Fibroblast of pulmonary artery (primary cell): ENCODE measurements at regions not wholly inside any gene's neighbourhood (a gene's known extent, or its start where the extent isn't known, plus 50 kb on each side); places are given as distances from the start of the nearest gene placed in this dataset.
A peak's percentile ranks its signal among the peaks of the same experiment; 100 is the strongest.

Experiments used
- DNase-seq: peaks from one replicate; pipeline ENCODE4 v3.0.0-alpha.2; 2010; ENCODE audit warnings: low read depth
- H3K4me3 ChIP-seq: replicated peaks from 2 replicates; pipeline ENCODE4 v1.5.1; 2011; ENCODE audit warnings: low read depth, mild to moderate bottlenecking, control low read depth, low read length, moderate library complexity
- CTCF ChIP-seq: IDR thresholded peaks from 2 replicates; pipeline ENCODE4 v1.5.1; 2011; ENCODE audit warnings: mild to moderate bottlenecking, control low read depth, low read length, inconsistent platforms; ENCODE audit errors: missing control alignments

GRCh38 chr13:76398425-76398824, 487.8 kb downstream of the KCTD12 start:
- peak; percentile 3 for DNase-seq
- TF ChIP-seq CTCF, result no peak

GRCh38 chr13:76397413-76397812, 488.8 kb downstream of the KCTD12 start:
- DNase-seq, result no peak
- no peak overlapping the region for H3K4me3 ChIP-seq

More at GRCh38 chr13:76398425-76398824, 487.8 kb downstream of the KCTD12 start:
- H3K4me3 ChIP-seq, result no peak overlapping the region

GRCh38 chr13:76389321-76389720, 496.9 kb downstream of the KCTD12 start:
- TF ChIP-seq CTCF, result no peak
- H3K4me3 ChIP-seq, result no peak overlapping the region
- no peak for DNase-seq

More at GRCh38 chr13:76397413-76397812, 488.8 kb downstream of the KCTD12 start:
- no peak for TF ChIP-seq CTCF

- no peak overlapping the region for H3K4me3 ChIP-seq
- no peak for TF ChIP-seq CTCF
- peak; percentile 14 for DNase-seq
Measured at GRCh38 chr13:76387566-76387965, 498.6 kb downstream of the KCTD12 start.

GRCh38 chr13:76386321-76386720, 499.9 kb downstream of the KCTD12 start:
- no peak for TF ChIP-seq CTCF
- DNase-seq, result peak; percentile 2
- H3K4me3 ChIP-seq, result no peak overlapping the region

GRCh38 chr13:76385586-76385985, 500.6 kb downstream of the KCTD12 start:
- TF ChIP-seq CTCF, result no peak
- H3K4me3 ChIP-seq, result no peak overlapping the region
- DNase-seq, result no peak

- peak; percentile 89 for DNase-seq
- no peak for TF ChIP-seq CTCF
- H3K4me3 ChIP-seq, result no peak overlapping the region
Measured at GRCh38 chr13:76383676-76384461, 502.3 kb downstream of the KCTD12 start.
